GM19467 (cell line): ENCODE measurements at regions not wholly inside any gene's neighbourhood (a gene's known extent, or its start where the extent isn't known, plus 50 kb on each side); places are given as distances from the start of the nearest gene placed in this dataset.

ENCODE experiments used
- ATAC-seq: cut with Tn5 transposase; IDR thresholded peaks from one replicate; pipeline ENCODE4 v1.9.1; 2021; ENCODE audit warnings: mild to moderate bottlenecking, moderate library complexity; ENCODE audit not compliant: unreplicated experiment

- ATAC-seq: no peak
These were observed 83.3 kb downstream of the EDEM1 start for GRCh38 chr3:5270666-5271371.

GRCh38 chr3:5271372-5271683, 83.8 kb downstream of the EDEM1 start:
- ATAC-seq: no peak

- ATAC-seq: no peak
These were observed 84.9 kb downstream of the EDEM1 start for GRCh38 chr3:5272387-5272786.

GRCh38 chr3:5274091-5274490, 86.6 kb downstream of the EDEM1 start:
- ATAC-seq: no peak

- no peak for ATAC-seq
These were observed 88.0 kb downstream of the EDEM1 start for GRCh38 chr3:5275529-5275928.

GRCh38 chr3:5276934-5277333, 89.4 kb downstream of the EDEM1 start:
- no peak for ATAC-seq

GRCh38 chr3:5277612-5278236, 90.2 kb downstream of the EDEM1 start:
- ATAC-seq: no peak

GRCh38 chr3:5278666-5279065, 91.2 kb downstream of the EDEM1 start:
- ATAC-seq: no peak

GRCh38 chr3:5282703-5283102, 95.2 kb downstream of the EDEM1 start:
- no peak for ATAC-seq

GRCh38 chr3:5285439-5285838, 97.9 kb downstream of the EDEM1 start:
- ATAC-seq: no peak

- no peak for ATAC-seq
These were observed 103.4 kb downstream of the EDEM1 start for GRCh38 chr3:5290915-5291314.

GRCh38 chr3:5292512-5292911, 105.0 kb downstream of the EDEM1 start:
- no peak for ATAC-seq

GRCh38 chr3:5293207-5293606, 105.7 kb downstream of the EDEM1 start:
- ATAC-seq: no peak

- no peak for ATAC-seq
These were observed 106.8 kb downstream of the EDEM1 start for GRCh38 chr3:5294356-5294755.

- ATAC-seq: no peak
These were observed 107.7 kb downstream of the EDEM1 start for GRCh38 chr3:5295191-5295690.

- ATAC-seq: no peak
These were observed 108.9 kb downstream of the EDEM1 start for GRCh38 chr3:5296362-5296761.

- no peak for ATAC-seq
These were observed 110.4 kb downstream of the EDEM1 start for GRCh38 chr3:5297895-5298294.

- ATAC-seq: peak; percentile 97
These were observed 110.9 kb downstream of the EDEM1 start for GRCh38 chr3:5298453-5298852.

GRCh38 chr3:5299161-5299560, 111.7 kb downstream of the EDEM1 start:
- ATAC-seq: no peak

GRCh38 chr3:5300638-5301037, 113.1 kb downstream of the EDEM1 start:
- ATAC-seq: no peak

- no peak for ATAC-seq
These were observed 114.3 kb downstream of the EDEM1 start for GRCh38 chr3:5301651-5302297.

GRCh38 chr3:5302661-5303060, 115.2 kb downstream of the EDEM1 start:
- ATAC-seq: no peak
